H1 (cell line): ENCODE measurements at regions not wholly inside any gene's neighbourhood (a gene's known extent, or its start where the extent isn't known, plus 50 kb on each side); places are given as distances from the start of the nearest gene placed in this dataset.

Experiments used
- CBX8 ChIP-seq: fragments of 300-800, 300-1000 bp; sonication (generic); IDR thresholded peaks from 2 replicates; pipeline ENCODE4 v1.7.1; 2016; ENCODE audit warnings: low read depth, low read length, borderline replicate concordance

GRCh38 chr11:38296211-38296776 lies 1698.3 kb upstream of the RAG2 start (continued):
- no peak for TF ChIP-seq CBX8
- TF ChIP-seq, all 59 proteins: peak for 0
